Transverse colon (tissue), 3 donors: ENCODE measurements at regions not wholly inside any gene's neighbourhood (a gene's known extent, or its start where the extent isn't known, plus 50 kb on each side); places are given as distances from the start of the nearest gene placed in this dataset.

Experiments
- CTCF ChIP-seq, 5 experiments: fragments of 200-600 bp in 3 of 5; fragments of 450-650 bp in 2 of 5; sonication (generic) in 3 of 5; IDR thresholded peaks; 1 replicate in 2 of 5; 2 replicates in 3 of 5; pipeline ENCODE4 v1.5.1; 2016 to 2017; ENCODE audit warnings: antibody characterized with exemption in 5 of 5, inconsistent platforms in 3 of 5, mild to moderate bottlenecking in 2 of 5, moderate library complexity in 1 of 5
- EP300 ChIP-seq: sonication (generic); formaldehyde crosslinking; IDR thresholded peaks from one replicate; pipeline ENCODE4 v1.6.1; 2017; ENCODE audit warnings: antibody characterized with exemption, low read depth
- POLR2A ChIP-seq: fragments of 450-650 bp; IDR thresholded peaks from one replicate; pipeline ENCODE4 v1.6.1; 2016; ENCODE audit warnings: antibody characterized with exemption, mild to moderate bottlenecking, moderate library complexity

GRCh38 chr2:122186761-122187222 lies 431.3 kb downstream of the TSN start:
- TF ChIP-seq CTCF (IDR thresholded peaks at IDR 0.05), result no peak
- TF ChIP-seq EP300, result no peak
- TF ChIP-seq POLR2A, result no peak
